Colonic mucosa (tissue), 4 donors: ENCODE measurements at regions not wholly inside any gene's neighbourhood (a gene's known extent, or its start where the extent isn't known, plus 50 kb on each side); places are given as distances from the start of the nearest gene placed in this dataset.

Experiments
- DNase-seq: peaks from one replicate; pipeline ENCODE4 v3.0.0-alpha.2; 2020
- H3K27ac ChIP-seq: fragments of 200-600 bp; one replicate; pipeline ENCODE4 v1.8.0; 2021
- H3K27me3 ChIP-seq: fragments of 200-600 bp; one replicate; pipeline ENCODE4 v1.8.0; 2021
- H3K36me3 ChIP-seq: fragments of 200-600 bp; one replicate; pipeline ENCODE4 v1.8.0; 2021
- H3K4me1 ChIP-seq: fragments of 200-600 bp; one replicate; pipeline ENCODE4 v1.8.0; 2021; ENCODE audit warnings: mild to moderate bottlenecking
- H3K4me3 ChIP-seq: fragments of 200-600 bp; one replicate; pipeline ENCODE4 v1.8.0; 2021
- H3K9ac ChIP-seq, 2 donors: one replicate each; pipeline ENCODE4 v1.7.0; 2013; ENCODE audit warnings: control low read depth in 2 of 2, low read depth in 2 of 2, low read length in 2 of 2
- H3K9me3 ChIP-seq: fragments of 200-600 bp; one replicate; pipeline ENCODE4 v1.8.0; 2021
- CTCF ChIP-seq: fragments of 200-600 bp; IDR thresholded peaks from one replicate; pipeline ENCODE4 v1.8.0; 2022; ENCODE audit warnings: antibody characterized with exemption, mild to moderate bottlenecking
- intact Hi-C: fragments of 100-400 bp; cut with DNase I; formaldehyde crosslinking; loops from one replicate; pipeline ENCODE4 v1.14.1; 2022
- donor health status: healthy.
- donor health status: DM: no; HTN: no; CAD: no.
- donor health status: DM: no; HTN: no; CAD: no.

GRCh38 chr13:24613128-24613527, 67.1 kb upstream of the ATP12A start:
- no peak for DNase-seq
- no peaks in the 10 kb centered on the region for H3K4me1 ChIP-seq
- no peaks in the 10 kb centered on the region for H3K27me3 ChIP-seq
- no peak overlapping the region for H3K9ac ChIP-seq
- no peaks in the 10 kb centered on the region for H3K9me3 ChIP-seq
- H3K27ac ChIP-seq, result no peak overlapping the region
- no peak overlapping the region for H3K4me3 ChIP-seq
- TF ChIP-seq CTCF, result no peak
- no peaks in the 10 kb centered on the region for H3K36me3 ChIP-seq
- intact Hi-C loops, result no loop called here

- no peaks in the 10 kb centered on the region for H3K4me1 ChIP-seq
- H3K9me3 ChIP-seq, result no peaks in the 10 kb centered on the region
- H3K4me3 ChIP-seq, result no peak overlapping the region
- intact Hi-C loops, result no loop called here
- no peak for TF ChIP-seq CTCF
- no peak overlapping the region for H3K27ac ChIP-seq
- H3K27me3 ChIP-seq, result no peaks in the 10 kb centered on the region
- no peak for DNase-seq
- no peaks in the 10 kb centered on the region for H3K36me3 ChIP-seq
- no peak overlapping the region for H3K9ac ChIP-seq
Observed at GRCh38 chr13:24613755-24614154, 66.5 kb upstream of the ATP12A start.

GRCh38 chr13:24614306-24615080, 65.7 kb upstream of the ATP12A start:
- intact Hi-C loops, result no loop called here

GRCh38 chr13:24615114-24615513, 65.1 kb upstream of the ATP12A start:
- no peak for DNase-seq
- H3K9ac ChIP-seq, result no peak overlapping the region
- no peaks in the 10 kb centered on the region for H3K36me3 ChIP-seq
- intact Hi-C loops, result no loop called here
- no peak for TF ChIP-seq CTCF
- no peaks in the 10 kb centered on the region for H3K9me3 ChIP-seq
- H3K27ac ChIP-seq, result no peak overlapping the region
- no peaks in the 10 kb centered on the region for H3K4me1 ChIP-seq
- no peaks in the 10 kb centered on the region for H3K27me3 ChIP-seq
- no peak overlapping the region for H3K4me3 ChIP-seq

More at GRCh38 chr13:24614306-24615080, 65.7 kb upstream of the ATP12A start:
- no peak overlapping the region for H3K9ac ChIP-seq
- no peaks in the 10 kb centered on the region for H3K36me3 ChIP-seq
- H3K9me3 ChIP-seq, result no peaks in the 10 kb centered on the region
- TF ChIP-seq CTCF, result no peak
- no peak for DNase-seq
- no peak overlapping the region for H3K4me3 ChIP-seq
- H3K27ac ChIP-seq, result no peak overlapping the region
- H3K27me3 ChIP-seq, result no peaks in the 10 kb centered on the region
- no peaks in the 10 kb centered on the region for H3K4me1 ChIP-seq

GRCh38 chr13:24615911-24616472, 64.2 kb upstream of the ATP12A start:
- no peaks in the 10 kb centered on the region for H3K27me3 ChIP-seq
- no peaks in the 10 kb centered on the region for H3K4me1 ChIP-seq
- TF ChIP-seq CTCF, result no peak
- intact Hi-C loops, result no loop called here
- no peak overlapping the region for H3K27ac ChIP-seq
- H3K36me3 ChIP-seq, result no peaks in the 10 kb centered on the region
- no peaks in the 10 kb centered on the region for H3K9me3 ChIP-seq
- no peak overlapping the region for H3K9ac ChIP-seq
- no peak for DNase-seq
- no peak overlapping the region for H3K4me3 ChIP-seq
